Stimulated activated naive CD8-positive, alpha-beta T cell treated with anti-CD3 and anti-CD28 coated beads, Interleukin-15, amount 100 ng/mL, for 72 hours (primary cell): ENCODE measurements at regions not wholly inside any gene's neighbourhood (a gene's known extent, or its start where the extent isn't known, plus 50 kb on each side); places are given as distances from the start of the nearest gene placed in this dataset.

Experiments
- ATAC-seq: fragments of 150-1000 bp; cut with Tn5 transposase; 2 replicates; pipeline ENCODE4 v1.10.0; 2021; ENCODE audit warnings: mild to moderate bottlenecking, moderate library complexity
- DNase-seq, 2 donors: peaks; one replicate each; pipeline ENCODE4 v3.0.0; 2021 to 2022
- H3K27ac Mint-ChIP-seq, 2 donors: one replicate each; pipeline ENCODE4 v1.8.0; 2022; ENCODE audit warnings: mild to moderate bottlenecking in 2 of 2, mixed read lengths in 2 of 2, moderate library complexity in 2 of 2
- H3K27me3 Mint-ChIP-seq: one replicate; pipeline ENCODE4 v1.8.0; 2022; ENCODE audit warnings: mixed read lengths
- H3K4me1 Mint-ChIP-seq: one replicate; pipeline ENCODE4 v1.8.0; 2022; ENCODE audit warnings: mild to moderate bottlenecking, mixed read lengths
- H3K4me3 Mint-ChIP-seq, 2 donors: one replicate each; pipeline ENCODE4 v1.8.0; 2022; ENCODE audit warnings: mild to moderate bottlenecking in 2 of 2, mixed read lengths in 2 of 2, moderate library complexity in 1 of 2
- H3K9me3 Mint-ChIP-seq, 2 donors: one replicate each; pipeline ENCODE4 v1.8.0; 2022; ENCODE audit warnings: mixed read lengths in 2 of 2

GRCh38 chr2:238996331-238997136 is 148.6 kb downstream of the TWIST2 start:
- Mint-ChIP-seq H3K4me3 (no peak overlapping the region), H3K4me1 (no peaks in the 10 kb centered on the region), H3K27ac (no peak overlapping the region), H3K9me3 (peaks cover 8 to 10% of the 10 kb centered on the region in 2 donors), H3K27me3 (peaks cover 8% of the 10 kb centered on the region)
- ATAC-seq (no peak), DNase-seq (no peak)

DNA sequence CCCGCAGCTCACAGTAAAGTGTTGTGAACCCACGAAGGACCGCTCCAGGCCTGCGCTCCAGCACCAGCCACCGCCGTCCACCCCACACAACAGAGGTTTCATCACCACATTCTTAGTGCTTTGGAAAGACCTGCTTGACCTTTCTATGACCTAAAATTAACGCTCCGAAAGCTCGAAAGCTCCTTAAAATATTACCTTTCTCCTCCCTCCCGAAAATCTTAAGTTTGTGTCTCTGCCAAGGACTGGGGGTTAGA is 149.2 kb downstream of the TWIST2 start:
- Mint-ChIP-seq H3K9me3 (peaks cover 8 to 15% of the 10 kb centered on the region in 2 donors), H3K4me1 (no peaks in the 10 kb centered on the region), H3K4me3 (no peak overlapping the region), H3K27me3 (peaks cover 13% of the 10 kb centered on the region), H3K27ac (no peak overlapping the region)
- DNase-seq (no peak), ATAC-seq (no peak)

- H3K27me3 Mint-ChIP-seq = peaks cover 19% of the 10 kb centered on the region
Measured at GRCh38 chr2:238997684-238998083, 149.8 kb downstream of the TWIST2 start.

More at GRCh38 chr2:238997684-238998083, 149.8 kb downstream of the TWIST2 start:
- no peak overlapping the region for H3K4me3 Mint-ChIP-seq
- ATAC-seq = no peak
- peaks cover 8 to 22% of the 10 kb centered on the region in 2 donors for H3K9me3 Mint-ChIP-seq
- no peaks in the 10 kb centered on the region for H3K4me1 Mint-ChIP-seq
- DNase-seq = no peak
- peak overlapping the region in 1 of 2 donors; percentile 39 for H3K27ac Mint-ChIP-seq
